HUES48 (cell line): ENCODE measurements at regions not wholly inside any gene's neighbourhood (a gene's known extent, or its start where the extent isn't known, plus 50 kb on each side); places are given as distances from the start of the nearest gene placed in this dataset.
"Not testable (repeated sequence)": the region's sequence is repeated elsewhere in the genome, so short reads cannot be mapped to it uniquely, and the experiment has no call there.

Experiments
- H3K27ac ChIP-seq: one replicate; pipeline ENCODE4 v1.7.0; 2013; ENCODE audit warnings: low read depth, low read length, inconsistent platforms
- H3K27me3 ChIP-seq: 2 replicates; pipeline ENCODE4 v1.6.1; 2013; ENCODE audit warnings: mild to moderate bottlenecking, low read length; ENCODE audit not compliant: control insufficient read depth, insufficient read depth
- H3K36me3 ChIP-seq: 2 replicates; pipeline ENCODE4 v1.6.1; 2013; ENCODE audit warnings: low read length; ENCODE audit not compliant: control insufficient read depth, insufficient read depth
- H3K4me1 ChIP-seq: 2 replicates; pipeline ENCODE4 v1.6.1; 2013; ENCODE audit warnings: mild to moderate bottlenecking, low read length; ENCODE audit not compliant: control insufficient read depth, insufficient read depth
- H3K4me3 ChIP-seq: 2 replicates; pipeline ENCODE4 v1.5.1; 2013; ENCODE audit warnings: mild to moderate bottlenecking, low read depth, low read length
- H3K9ac ChIP-seq: 2 replicates; pipeline ENCODE4 v1.6.1; 2013; ENCODE audit warnings: mild to moderate bottlenecking, low read depth, low read length, moderate library complexity
- H3K9me3 ChIP-seq: 2 replicates; pipeline ENCODE4 v1.6.1; 2013; ENCODE audit warnings: low read length; ENCODE audit not compliant: control insufficient read depth, insufficient read depth

DNA sequence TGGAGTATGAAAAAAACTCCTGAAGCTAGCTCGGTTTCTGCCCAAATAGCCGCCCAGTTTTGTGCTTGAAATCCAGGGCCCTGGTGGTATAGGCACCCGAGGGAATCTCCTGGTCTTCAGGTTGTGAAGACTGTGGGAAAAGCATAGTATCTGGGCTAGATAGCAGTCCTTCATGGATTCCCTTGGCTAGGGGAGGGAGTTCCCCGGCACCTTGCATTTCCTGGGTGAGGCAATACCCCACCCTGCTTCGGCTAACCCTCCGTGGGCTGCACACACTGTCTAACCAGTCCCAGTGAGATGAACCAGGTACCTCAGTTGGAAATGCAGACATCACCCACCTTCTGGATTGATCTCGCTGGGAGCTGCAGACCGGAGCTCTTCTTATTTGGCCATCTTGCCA, 184.5 kb upstream of the SLC35B3 start:
- H3K4me1 ChIP-seq: no peaks in the 10 kb centered on the region
- H3K36me3 ChIP-seq: no peaks in the 10 kb centered on the region
- H3K4me3 ChIP-seq: no peak overlapping the region
- no peak overlapping the region for H3K27ac ChIP-seq
- no peak overlapping the region for H3K9ac ChIP-seq
- no peaks in the 10 kb centered on the region for H3K27me3 ChIP-seq
- H3K9me3 ChIP-seq: no peaks in the 10 kb centered on the region

DNA sequence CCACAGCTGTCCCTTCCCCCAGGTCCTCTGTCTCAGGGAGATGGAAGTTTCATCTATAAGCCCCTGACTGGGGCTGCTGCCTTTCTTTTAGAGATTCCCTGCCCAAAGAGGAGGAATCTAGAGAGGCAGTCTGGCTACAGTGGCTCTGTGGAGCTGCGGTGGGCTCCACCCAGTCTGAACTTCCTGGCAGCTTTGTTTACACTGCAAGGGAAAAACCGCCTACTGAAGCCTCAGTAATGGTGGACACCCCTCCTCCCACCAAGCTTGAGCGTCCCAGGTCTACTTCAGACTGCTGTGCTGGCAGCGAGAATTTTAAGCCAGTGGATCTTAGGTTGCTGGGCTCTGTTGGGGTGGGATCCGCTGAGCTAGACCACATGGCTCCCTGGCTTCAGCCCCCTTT, 184.1 kb upstream of the SLC35B3 start:
- not testable (repeated sequence) for H3K4me1 ChIP-seq, H3K27ac ChIP-seq, H3K4me3 ChIP-seq

DNA sequence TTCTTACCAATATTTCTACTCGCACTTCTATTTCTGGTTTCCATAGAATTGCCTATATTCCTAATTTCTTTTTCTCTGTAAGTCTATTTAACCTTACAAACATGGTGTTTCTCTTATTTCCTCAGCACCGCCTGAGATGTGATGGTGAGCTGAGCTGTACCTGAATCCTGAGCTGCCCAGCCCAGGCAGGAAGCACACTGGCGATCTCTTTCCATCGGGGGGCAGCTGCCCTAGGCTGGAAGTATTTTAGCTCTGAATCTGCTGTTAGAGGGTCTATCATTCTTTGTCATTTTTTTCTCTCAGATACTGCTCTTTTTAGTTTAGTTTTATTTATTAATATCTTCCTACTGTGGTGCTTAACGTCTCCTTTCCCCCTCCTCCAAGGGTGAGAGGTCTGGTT, 173.4 kb upstream of the SLC35B3 start:
- Histone ChIP-seq H3K9ac (no peak overlapping the region), H3K27me3 (no peaks in the 10 kb centered on the region), H3K27ac (no peak overlapping the region), H3K9me3 (no peaks in the 10 kb centered on the region), H3K36me3 (no peaks in the 10 kb centered on the region), H3K4me3 (no peak overlapping the region), H3K4me1 (no peaks in the 10 kb centered on the region)

More for the DNA sequence above, 184.1 kb upstream of the SLC35B3 start:
- not testable (repeated sequence) for H3K27me3 ChIP-seq, H3K36me3 ChIP-seq, H3K9me3 ChIP-seq, H3K9ac ChIP-seq

GRCh38 chr6:8589941-8590729, 154.8 kb upstream of the SLC35B3 start:
- Histone ChIP-seq H3K4me1 (no peaks in the 10 kb centered on the region), H3K9me3 (no peaks in the 10 kb centered on the region), H3K9ac (no peak overlapping the region), H3K27ac (no peak overlapping the region), H3K36me3 (no peaks in the 10 kb centered on the region), H3K27me3 (no peaks in the 10 kb centered on the region), H3K4me3 (no peak overlapping the region)

GRCh38 chr6:8588176-8588575, 152.8 kb upstream of the SLC35B3 start:
- Histone ChIP-seq H3K27me3 (no peaks in the 10 kb centered on the region), H3K27ac (no peak overlapping the region), H3K4me3 (no peak overlapping the region), H3K9ac (no peak overlapping the region), H3K36me3 (no peaks in the 10 kb centered on the region), H3K9me3 (no peaks in the 10 kb centered on the region), H3K4me1 (no peaks in the 10 kb centered on the region)

GRCh38 chr6:8583291-8583690, 147.9 kb upstream of the SLC35B3 start:
- Histone ChIP-seq H3K36me3 (no peaks in the 10 kb centered on the region), H3K9ac (no peak overlapping the region), H3K9me3 (no peaks in the 10 kb centered on the region), H3K27ac (no peak overlapping the region), H3K4me1 (no peaks in the 10 kb centered on the region), H3K27me3 (no peaks in the 10 kb centered on the region), H3K4me3 (no peak overlapping the region)

- Histone ChIP-seq H3K4me3 (no peak overlapping the region), H3K27ac (no peak overlapping the region), H3K9ac (no peak overlapping the region), H3K4me1 (no peaks in the 10 kb centered on the region), H3K9me3 (no peaks in the 10 kb centered on the region), H3K36me3 (no peaks in the 10 kb centered on the region), H3K27me3 (no peaks in the 10 kb centered on the region)
Measured at GRCh38 chr6:8579372-8579771, 144.0 kb upstream of the SLC35B3 start.

DNA sequence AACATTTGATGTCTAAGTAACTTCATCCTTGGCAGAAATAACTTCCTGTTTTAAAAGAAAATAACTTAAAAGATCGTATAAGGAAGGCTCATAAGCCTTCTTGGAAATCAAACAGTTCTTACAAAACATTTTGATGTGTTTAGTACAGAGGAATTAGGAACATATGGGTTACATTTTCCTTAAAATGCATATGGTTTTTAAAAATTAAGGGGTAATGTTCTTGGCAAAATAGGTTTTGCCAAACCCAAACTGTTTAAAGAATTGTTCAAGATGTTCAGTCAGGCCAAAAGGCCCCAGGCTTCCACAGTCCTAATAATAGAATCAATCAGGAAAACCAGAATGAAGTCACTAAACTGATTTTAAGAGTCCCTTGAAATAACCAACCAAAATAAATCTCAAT, 142.7 kb upstream of the SLC35B3 start:
- H3K4me1 ChIP-seq: no peaks in the 10 kb centered on the region
- no peak overlapping the region for H3K27ac ChIP-seq
- H3K27me3 ChIP-seq: no peaks in the 10 kb centered on the region
- H3K4me3 ChIP-seq: no peak overlapping the region
- no peak overlapping the region for H3K9ac ChIP-seq
- no peaks in the 10 kb centered on the region for H3K36me3 ChIP-seq
- no peaks in the 10 kb centered on the region for H3K9me3 ChIP-seq

- Histone ChIP-seq H3K27me3 (no peaks in the 10 kb centered on the region), H3K4me1 (no peaks in the 10 kb centered on the region)
Measured at GRCh38 chr6:8574749-8575468, 139.6 kb upstream of the SLC35B3 start.

GRCh38 chr6:8574311-8574710, 139.0 kb upstream of the SLC35B3 start:
- no peaks in the 10 kb centered on the region for H3K4me1 ChIP-seq
- H3K27ac ChIP-seq: no peak overlapping the region
- no peaks in the 10 kb centered on the region for H3K36me3 ChIP-seq
- no peak overlapping the region for H3K9ac ChIP-seq
- no peaks in the 10 kb centered on the region for H3K27me3 ChIP-seq
- no peaks in the 10 kb centered on the region for H3K9me3 ChIP-seq
- no peak overlapping the region for H3K4me3 ChIP-seq

More at GRCh38 chr6:8574749-8575468, 139.6 kb upstream of the SLC35B3 start:
- Histone ChIP-seq H3K9ac (no peak overlapping the region), H3K4me3 (no peak overlapping the region), H3K9me3 (no peaks in the 10 kb centered on the region), H3K36me3 (no peaks in the 10 kb centered on the region), H3K27ac (no peak overlapping the region)

- Histone ChIP-seq H3K36me3 (no peaks in the 10 kb centered on the region), H3K9me3 (no peaks in the 10 kb centered on the region), H3K9ac (no peak overlapping the region), H3K27ac (no peak overlapping the region), H3K4me1 (no peaks in the 10 kb centered on the region), H3K27me3 (no peaks in the 10 kb centered on the region), H3K4me3 (no peak overlapping the region)
Measured at GRCh38 chr6:8570256-8570920, 135.0 kb upstream of the SLC35B3 start.
